T-helper 9 cell (primary cell): ENCODE measurements at regions not wholly inside any gene's neighbourhood (a gene's known extent, or its start where the extent isn't known, plus 50 kb on each side); places are given as distances from the start of the nearest gene placed in this dataset.

Source experiments
- DNase-seq: peaks from one replicate; pipeline ENCODE4 v3.0.0-alpha.2; 2020

GRCh38 chr5:3980156-3980555 is 384.5 kb downstream of the IRX1 start:
- no peak for DNase-seq

GRCh38 chr5:3987867-3988266 is 392.2 kb downstream of the IRX1 start:
- DNase-seq: no peak

- no peak for DNase-seq
Observed at GRCh38 chr5:3993856-3994473, 398.3 kb downstream of the IRX1 start.

- DNase-seq: no peak
Observed at GRCh38 chr5:3994628-3995027, 399.0 kb downstream of the IRX1 start.

- DNase-seq: no peak
Observed at GRCh38 chr5:3995954-3996619, 400.5 kb downstream of the IRX1 start.

- DNase-seq: no peak
Observed at GRCh38 chr5:3996707-3997336, 401.2 kb downstream of the IRX1 start.

GRCh38 chr5:3997670-3998069 is 402.0 kb downstream of the IRX1 start:
- DNase-seq: no peak

GRCh38 chr5:3999929-4000328 is 404.3 kb downstream of the IRX1 start:
- DNase-seq: no peak

GRCh38 chr5:4001004-4001403 is 405.4 kb downstream of the IRX1 start:
- no peak for DNase-seq

GRCh38 chr5:4001758-4002533 is 406.3 kb downstream of the IRX1 start:
- DNase-seq: no peak

- no peak for DNase-seq
Observed at GRCh38 chr5:4005335-4005734, 409.7 kb downstream of the IRX1 start.

GRCh38 chr5:4007001-4007400 is 411.4 kb downstream of the IRX1 start:
- no peak for DNase-seq

- no peak for DNase-seq
Observed at GRCh38 chr5:4011943-4012342, 416.3 kb downstream of the IRX1 start.

GRCh38 chr5:4013106-4013898 is 417.7 kb downstream of the IRX1 start:
- DNase-seq: no peak

GRCh38 chr5:4015709-4016108 is 420.1 kb downstream of the IRX1 start:
- no peak for DNase-seq

- DNase-seq: no peak
Observed at GRCh38 chr5:4017076-4017803, 421.6 kb downstream of the IRX1 start.

GRCh38 chr5:4018007-4018406 is 422.4 kb downstream of the IRX1 start:
- DNase-seq: no peak

GRCh38 chr5:4019009-4019769 is 423.6 kb downstream of the IRX1 start:
- no peak for DNase-seq

- no peak for DNase-seq
Observed at GRCh38 chr5:4019841-4020240, 424.2 kb downstream of the IRX1 start.

GRCh38 chr5:4020400-4020799 is 424.8 kb downstream of the IRX1 start:
- no peak for DNase-seq

GRCh38 chr5:4022056-4022670 is 426.5 kb downstream of the IRX1 start:
- no peak for DNase-seq
